OCI-LY3 (cell line): ENCODE measurements at regions not wholly inside any gene's neighbourhood (a gene's known extent, or its start where the extent isn't known, plus 50 kb on each side); places are given as distances from the start of the nearest gene placed in this dataset.

ENCODE experiments used
- CTCF ChIP-seq: fragments of 200-600, 300-600 bp; sonication (generic); IDR thresholded peaks from 2 replicates; pipeline ENCODE4 v1.5.1; 2014; ENCODE audit warnings: antibody characterized with exemption, low read length, low read depth
- EZH2phosphoT487 ChIP-seq: fragments of 200-600 bp; shearing (Covaris generic); IDR thresholded peaks from 2 replicates; pipeline ENCODE4 v1.6.1; 2018; ENCODE audit warnings: antibody characterized with exemption, mixed run types, low read depth

GRCh38 chr3:144502402-144502801 lies 530.8 kb downstream of the DIPK2A start:
- no peak for TF ChIP-seq CTCF
- TF ChIP-seq EZH2phosphoT487: no peak
